A204.1 (cell line): ENCODE measurements at regions not wholly inside any gene's neighbourhood (a gene's known extent, or its start where the extent isn't known, plus 50 kb on each side); places are given as distances from the start of the nearest gene placed in this dataset.

ENCODE experiments used
- FAIRE-seq: peaks from 2 replicates; lab custom pipeline; 2012; peaks lifted over from hg19 to GRCh38; lab: Jason Lieb, UNC

DNA sequence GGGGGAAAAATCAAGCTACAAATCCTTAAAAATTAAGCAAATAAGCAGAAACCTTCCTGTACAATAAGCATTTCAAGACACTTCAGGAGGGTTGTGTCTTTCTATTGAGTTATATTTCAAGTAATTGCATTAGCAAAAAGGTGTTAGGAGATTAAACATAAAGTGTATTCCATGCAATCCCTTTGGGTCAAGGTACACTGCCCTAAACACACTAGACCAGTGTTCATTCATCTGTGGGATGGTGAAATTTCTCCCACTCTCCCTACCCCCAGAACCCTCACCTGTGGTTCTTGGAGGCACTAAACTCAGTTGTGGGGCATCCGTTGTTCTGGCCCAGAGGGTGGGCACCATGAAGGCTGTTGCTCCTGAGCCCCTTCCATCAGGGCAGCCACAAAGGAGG lies 205.1 kb upstream of the SGK1 start:
- no peak for FAIRE-seq

DNA sequence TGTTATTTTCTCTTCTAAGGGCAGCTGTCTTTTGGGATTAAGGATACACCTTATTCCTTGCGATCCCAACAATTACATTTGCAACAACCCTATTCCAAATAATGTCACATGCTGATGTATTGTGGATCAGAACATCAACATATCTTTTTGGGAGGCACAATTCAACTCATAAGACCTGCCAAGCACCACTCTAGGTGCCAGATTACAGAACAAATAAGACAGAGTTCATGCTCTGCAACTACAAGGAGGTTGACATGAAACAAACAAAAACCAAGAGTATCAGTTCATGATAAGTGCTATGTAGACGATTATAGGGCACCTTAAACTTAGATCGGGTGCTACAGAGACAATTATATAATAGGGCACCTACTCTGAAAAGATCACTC lies 203.2 kb upstream of the SGK1 start:
- no peak for FAIRE-seq

DNA sequence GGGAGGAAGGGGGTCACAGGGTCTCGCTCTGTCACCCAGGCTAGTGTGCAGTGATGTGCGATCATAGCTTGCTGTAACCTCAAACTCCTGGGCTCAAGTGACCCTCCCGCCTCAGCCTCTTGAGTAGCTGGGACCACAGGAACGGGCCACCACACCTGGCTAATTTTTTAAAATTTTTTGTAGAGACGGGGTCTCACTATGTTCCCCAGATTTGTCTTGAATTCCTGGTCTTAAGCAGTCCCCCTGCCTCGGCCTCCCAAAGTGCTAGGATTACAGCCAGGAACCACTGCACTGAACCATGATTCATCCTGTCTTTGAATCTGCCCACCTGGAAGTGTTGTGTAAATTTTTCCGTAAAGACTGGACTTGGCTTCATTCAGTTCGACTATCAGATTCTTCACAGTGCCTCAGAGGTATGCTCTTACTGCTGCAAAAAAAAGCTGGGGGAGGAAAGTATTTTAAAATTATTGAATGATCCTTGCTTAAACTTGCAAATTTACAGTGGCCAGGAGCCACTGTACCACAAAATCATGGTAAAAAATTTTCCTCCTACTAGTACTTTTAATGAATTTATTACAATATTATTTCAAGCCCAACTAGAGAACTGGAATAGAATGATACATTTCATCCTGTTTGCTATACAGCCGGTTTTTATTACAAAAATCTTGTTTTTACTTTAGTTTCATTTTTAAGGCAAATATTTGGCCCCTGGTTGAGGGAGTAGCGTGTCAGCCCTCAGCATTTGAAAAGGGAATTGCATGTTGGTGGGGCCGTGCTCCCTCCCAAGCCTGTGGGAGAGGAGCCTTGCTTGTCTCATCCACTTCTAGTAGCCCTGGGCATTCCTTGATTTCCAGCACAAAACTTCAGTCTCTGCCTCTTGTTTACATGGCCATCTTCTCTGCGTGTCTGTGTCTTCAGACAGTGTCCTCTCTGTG lies 202.5 kb upstream of the SGK1 start:
- no peak for FAIRE-seq

DNA sequence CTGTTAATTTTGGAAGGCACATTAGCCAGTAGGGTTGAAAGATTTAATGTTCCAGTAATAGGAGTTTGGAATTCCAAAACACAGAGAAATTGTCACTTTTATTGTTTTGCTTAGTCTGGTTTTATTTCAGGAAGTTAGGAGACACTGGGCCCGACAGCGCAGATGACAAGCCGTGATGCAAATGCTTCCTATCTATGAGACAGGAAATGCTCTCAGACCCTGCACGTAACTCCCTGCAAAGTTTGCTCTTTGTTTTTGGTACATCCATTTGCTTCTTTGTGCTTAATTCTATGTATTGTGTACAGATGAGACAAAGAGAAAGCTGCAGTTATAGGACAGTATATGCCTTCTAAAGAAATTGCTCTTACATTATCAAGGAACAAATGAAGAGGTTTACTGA lies 201.6 kb upstream of the SGK1 start:
- FAIRE-seq: no peak

DNA sequence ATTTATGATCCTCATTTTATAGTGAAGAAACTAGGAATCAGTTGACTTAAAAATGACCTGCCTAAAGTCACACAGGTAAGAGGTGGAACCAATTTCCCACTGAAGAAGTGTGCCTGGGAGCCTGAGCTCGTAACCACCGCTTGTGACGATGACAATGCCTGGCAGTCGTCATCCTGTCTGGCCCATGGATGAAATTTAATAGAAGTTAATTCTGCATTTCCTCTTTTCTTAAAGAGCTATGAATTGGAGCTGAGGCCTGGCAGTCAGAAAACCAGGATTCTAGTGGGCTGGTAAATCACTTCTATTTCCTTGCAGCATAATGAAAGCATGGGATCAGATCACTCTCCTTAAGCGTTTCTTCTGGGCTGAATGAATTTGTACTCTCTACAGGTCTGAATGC lies 200.0 kb upstream of the SGK1 start:
- FAIRE-seq: no peak

DNA sequence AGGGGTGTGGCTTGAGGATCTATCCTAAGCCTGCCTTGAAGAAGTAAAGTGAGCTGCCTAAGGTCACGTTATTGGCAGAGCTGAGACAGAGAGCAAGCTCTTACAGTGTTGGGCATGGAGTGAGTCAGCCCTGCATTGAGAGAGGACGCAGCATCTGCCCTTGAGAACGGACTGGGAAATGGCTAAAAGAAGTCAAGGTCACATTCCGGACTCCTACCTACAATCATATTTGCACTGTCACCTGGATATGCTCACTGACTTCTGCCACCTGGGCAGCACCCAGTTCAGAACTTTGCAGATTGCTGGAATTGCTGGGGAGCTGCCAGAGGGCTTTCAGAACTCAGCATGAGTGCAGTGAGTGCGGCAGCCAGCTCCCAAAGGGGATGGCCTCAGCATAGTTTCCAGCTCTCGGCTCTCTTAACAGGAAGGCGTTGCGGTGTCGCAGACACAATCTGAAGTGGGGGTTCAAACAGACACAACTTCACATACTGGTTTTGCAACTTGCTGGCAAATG lies 199.3 kb upstream of the SGK1 start:
- no peak for FAIRE-seq

DNA sequence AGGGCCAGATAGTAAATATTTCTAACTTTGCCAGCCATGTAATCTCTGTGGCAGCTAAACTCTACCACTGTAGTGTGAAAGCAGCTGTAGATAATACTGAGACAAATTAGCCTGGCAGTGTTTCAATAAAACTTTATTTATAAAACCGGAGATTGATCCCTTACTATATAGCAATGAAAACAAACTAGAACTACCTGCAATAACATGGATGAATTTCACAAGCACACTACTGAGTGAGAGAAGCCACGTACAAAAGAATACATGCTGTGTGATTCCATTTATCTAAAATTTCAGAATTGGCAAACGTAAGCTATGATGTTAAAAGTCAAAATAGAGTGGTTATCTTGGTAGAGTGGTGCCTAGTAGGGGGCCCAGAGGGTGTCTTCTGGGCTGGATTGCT lies 198.7 kb upstream of the SGK1 start:
- no peak for FAIRE-seq

DNA sequence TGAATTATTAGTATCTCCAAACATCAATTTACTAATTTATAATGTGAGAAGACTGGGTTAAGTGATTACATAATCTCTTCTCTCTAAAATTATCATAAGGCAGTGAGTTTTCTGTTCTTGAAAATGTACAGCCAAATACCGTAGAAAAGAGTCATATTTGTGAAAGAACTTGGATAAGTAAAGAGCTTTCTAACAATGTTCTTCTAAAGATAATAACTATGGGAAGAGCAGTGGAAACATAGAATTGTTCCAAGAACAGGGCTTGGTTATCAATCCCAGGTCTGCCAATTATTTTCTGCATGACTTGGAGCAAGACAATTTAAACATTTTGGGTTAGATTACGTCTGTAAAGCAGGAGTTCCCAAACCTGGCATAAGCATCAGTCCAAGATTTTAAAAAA lies 198.1 kb upstream of the SGK1 start:
- no peak for FAIRE-seq

DNA sequence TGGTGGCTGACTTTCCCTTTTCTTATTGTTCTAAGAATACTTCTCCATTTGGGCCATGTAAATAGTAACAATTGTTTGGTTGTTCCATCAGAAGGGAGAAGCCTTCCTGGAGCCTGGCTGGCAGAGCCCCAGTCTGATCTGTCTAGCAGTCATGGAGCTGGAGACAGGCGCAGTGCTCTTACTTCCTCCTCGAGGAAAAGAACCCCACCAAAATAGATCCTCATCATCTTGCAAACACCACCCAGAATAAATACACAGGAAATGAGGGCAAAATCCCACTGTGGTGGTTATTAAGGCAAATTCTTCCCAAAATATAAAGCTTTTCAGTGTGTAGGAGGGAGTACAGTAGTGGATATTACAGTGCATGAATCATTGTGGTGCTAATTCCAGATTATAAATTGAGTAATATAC lies 195.1 kb upstream of the SGK1 start:
- FAIRE-seq: no peak

DNA sequence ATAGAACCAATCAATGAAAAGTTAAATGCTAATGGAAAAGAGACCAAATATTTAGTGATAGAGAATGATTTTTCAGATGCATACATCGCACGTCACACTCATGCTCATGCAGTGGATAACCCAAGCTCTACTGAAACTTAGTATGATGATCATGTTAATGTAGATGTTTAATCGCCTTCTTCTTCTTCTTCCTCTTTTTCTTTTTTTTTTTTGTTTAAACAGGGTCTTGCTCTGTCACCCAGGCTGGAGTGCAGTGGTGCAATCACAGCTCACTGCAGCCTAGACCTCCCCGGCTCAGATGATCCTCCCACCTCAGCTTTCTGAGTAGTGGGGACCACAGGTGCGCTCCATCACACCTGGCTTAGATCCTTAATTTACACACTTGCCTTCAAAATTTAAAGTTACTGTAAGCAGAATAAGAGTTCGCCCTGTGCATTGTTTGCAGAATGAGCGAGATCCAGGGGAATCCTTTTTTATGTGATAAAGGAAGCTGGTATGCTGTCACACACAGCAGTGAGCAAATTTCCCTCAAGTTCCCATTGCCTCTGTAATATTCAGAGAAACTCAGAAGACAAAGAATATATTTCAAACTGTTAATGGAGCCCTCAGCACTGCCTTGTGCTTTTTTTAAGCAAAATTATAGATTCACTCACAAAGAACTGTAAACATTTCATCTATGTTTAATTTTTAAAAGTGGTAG lies 194.2 kb upstream of the SGK1 start:
- no peak for FAIRE-seq

DNA sequence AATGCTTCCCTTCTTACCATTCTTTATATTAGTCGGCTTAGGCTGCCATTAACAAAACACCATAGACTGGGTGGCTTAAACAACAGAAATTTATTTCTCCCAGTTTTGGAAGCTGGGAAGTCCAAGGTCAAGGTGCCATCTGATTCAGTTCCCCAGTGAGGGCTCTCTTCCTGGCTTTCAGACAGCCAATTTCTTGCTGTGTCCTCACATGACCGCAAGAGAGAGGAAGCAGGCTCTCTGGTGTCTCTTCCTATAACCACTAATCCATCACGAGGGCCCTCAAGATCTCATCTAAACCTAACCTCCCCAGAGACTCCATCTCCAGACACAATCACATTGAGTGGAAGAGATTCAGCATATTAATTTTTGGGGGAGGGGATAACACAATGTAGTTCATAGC lies 193.0 kb upstream of the SGK1 start:
- no peak for FAIRE-seq

DNA sequence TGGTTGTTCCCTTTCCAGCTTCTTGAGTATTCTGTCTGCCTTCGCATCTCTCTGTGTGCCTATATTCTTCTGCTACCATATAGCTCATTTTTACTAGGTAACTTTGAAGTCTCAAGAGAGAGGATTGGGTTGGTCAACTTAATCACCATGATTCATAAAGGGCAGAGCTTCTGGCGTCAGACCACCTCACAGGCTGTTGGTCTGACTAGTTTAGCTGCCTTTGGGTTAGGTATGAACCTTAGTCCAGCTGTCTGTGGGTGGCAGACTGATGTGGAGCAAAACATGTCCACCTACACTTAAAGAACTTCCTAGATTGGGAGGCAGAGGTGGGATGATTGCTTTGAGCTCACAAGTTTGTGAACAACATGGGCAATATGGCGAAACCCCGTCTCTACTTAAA lies 192.2 kb upstream of the SGK1 start:
- no peak for FAIRE-seq

DNA sequence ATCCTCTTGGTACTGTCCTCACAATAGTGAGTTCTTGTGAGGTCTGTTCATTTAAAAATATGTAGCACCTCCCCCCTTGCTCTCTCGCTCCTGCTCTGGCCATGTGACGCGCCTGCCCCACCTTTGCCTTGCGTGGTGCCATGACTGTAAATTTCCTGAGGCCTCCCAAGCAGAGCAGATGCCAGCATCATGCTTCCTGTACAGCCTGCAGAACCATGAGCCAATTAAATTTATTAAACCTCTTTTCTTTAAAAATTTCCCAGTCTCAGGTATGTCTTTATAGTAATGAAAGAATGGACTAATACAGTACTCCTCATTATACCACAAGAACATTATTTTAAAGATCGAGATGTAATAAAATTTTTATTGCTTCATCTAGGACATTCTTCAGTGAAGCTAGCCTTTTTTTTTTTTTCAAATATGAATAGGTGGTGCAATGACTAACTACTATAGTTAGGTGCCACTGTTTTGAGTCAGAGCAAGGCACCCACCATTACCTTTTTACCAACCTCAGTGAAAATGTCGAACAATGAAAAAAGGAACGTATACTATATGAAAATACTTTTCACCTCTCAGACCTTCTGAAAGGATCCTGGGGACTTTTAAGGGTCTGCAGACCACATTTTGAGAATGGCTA lies 191.1 kb upstream of the SGK1 start:
- FAIRE-seq: no peak

DNA sequence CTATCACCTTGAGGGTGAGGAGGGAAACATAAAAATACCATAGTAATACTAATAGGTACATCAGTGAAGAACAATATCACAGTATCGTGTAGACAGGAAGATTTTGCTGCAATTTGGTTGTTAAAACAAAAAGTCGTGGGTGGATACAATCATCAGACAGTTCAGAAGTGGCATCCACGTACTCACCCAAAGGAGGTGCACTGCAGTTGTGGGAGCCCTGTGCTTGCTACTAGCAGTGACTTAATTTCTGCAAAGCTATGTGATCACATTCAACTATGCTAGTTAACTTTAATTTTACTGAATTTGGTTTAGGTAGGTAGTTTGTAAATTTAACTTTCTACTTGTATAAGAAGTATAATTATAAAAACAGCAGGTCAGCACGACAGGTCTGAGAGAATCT lies 188.2 kb upstream of the SGK1 start:
- FAIRE-seq: no peak

DNA sequence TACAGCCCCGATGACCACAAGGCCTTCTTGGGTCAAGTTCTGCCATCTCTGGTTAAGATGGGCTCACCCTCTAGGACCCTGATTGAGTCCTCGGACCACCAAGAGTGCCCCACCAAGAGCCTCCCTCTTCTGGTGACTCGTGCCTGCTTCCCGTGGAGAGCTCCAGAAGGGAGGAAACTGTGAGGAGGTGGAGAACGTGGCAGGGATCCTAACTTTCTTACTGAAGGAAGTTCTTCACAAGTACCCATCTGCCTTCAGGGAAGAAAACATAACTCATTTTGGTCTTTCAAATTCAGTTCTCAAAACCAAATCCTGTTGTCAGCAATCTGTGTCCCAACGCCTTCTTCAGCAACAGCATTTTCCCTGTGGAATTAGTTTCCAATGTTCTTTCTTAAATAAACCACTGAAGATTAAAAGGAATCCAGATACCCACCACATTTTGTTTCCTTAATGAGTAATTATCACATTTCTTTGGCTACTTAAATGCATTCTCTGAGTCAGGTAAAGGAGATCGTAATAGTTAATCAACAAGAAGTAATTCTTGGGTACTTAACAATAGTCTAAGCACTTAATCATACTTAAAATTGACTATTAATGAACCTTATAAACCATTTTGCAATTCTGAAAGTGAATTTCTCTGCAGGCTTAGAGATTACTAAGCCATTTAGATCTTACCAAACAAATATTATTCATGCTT lies 185.8 kb upstream of the SGK1 start:
- FAIRE-seq: no peak

DNA sequence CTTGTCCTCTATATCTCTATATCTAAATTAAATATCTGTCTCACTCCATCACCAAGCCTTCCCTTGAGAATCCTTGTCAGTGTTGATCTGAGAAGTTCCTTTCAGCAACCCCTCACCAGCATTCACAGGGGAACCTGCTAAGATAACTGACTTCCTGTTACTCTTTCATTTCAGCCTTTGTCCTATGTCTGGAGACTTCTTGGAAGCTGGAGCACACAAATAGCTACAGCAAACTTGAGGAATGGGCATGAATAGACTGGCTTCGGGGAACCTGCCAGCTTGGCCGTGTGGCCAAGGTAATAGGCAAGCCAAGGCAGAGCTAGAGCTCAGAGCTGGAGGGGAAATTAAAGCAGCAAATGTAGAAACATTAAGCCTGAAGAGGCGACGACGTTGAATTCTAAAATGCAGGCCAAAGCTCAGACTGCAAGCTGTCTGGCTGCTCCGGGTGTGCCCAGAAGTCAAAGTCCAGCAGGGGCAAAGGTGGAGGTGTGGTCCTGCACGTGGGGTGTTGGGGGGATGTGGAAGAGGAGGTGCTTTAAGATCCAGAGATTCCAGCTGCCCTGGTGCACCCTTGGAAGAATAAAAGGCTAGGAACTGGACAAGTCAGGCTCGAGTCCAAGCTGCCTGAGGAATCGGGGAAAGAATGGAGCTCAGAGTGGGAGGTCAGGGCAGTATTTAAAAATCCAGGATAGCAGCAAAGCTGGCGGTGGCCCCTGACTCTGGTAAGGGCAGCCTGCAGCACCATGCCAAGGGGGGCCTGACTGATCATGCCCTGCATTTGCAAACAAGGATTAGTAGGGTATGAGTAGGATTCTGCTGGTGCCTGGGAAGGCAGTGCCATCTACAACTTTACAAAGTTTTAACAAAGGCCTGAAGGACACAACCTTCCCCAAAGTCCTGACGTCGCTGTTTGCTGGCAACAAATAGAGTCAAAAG lies 185.0 kb upstream of the SGK1 start:
- no peak for FAIRE-seq

DNA sequence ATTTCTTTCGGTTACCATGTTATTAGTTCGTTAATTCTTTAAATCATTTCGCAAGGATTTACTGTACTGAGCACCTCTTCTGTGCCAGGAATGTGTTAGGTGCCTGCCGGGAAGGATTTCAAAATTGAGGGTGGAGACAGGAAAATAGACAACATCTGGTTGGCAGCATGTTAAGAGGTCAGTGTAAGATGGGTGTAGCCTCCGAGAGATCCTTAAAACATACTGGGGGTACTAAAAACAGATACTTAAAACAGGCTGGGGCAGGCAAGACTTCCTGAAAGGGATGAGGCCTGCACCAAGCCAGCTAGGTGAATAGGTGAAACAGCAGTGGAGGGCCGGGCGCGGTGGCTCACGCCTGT lies 178.0 kb upstream of the SGK1 start:
- FAIRE-seq: no peak

DNA sequence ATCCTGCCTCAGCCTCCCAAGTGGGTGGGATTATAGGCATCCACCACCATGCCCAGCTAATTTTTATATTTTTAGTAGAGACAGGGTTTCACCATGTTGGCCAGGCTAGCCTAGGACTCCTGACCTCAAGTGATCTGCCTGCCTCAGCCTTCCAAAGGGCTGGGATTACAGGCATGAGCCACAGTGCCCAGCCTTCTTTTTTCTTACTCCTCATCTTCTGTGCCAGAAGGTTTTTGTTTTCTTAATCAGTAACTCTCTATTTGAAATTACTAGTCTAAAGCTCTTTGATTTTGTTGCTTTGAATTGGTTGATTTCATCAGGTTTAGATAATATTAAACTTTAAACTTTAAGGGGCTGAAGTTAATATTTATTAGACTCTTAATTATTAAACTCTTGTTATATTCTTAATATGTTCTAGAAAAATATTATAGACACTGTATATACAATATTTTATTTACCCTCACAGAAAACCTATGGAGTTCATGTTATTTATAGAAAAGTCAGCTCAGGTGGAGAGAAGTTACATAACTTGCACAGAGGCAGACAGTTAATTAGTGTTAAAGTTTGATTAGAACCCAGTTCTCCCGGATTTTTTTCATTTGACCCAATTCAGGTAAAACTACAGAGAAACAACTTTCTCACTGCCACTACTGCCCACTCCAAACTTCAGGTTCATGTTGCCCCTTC lies 177.4 kb upstream of the SGK1 start:
- FAIRE-seq: no peak

DNA sequence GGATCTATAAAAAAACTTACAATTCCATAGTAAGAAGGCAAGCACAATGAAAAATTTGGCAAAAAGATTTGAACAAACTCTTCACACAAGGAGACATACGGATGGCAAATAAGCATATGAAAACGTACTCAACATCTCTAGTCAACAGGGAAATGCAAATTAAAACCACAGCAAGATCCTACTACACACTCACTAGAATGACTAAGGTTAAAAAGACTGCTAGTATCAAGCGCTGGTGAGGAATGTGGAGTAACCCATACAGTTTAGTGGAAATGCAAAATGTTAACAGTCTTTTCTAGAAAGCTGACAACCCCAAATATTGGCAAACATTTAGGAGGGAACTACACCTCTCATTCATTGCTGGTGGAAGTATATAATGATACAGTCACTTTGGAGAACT lies 175.9 kb upstream of the SGK1 start:
- FAIRE-seq: no peak

DNA sequence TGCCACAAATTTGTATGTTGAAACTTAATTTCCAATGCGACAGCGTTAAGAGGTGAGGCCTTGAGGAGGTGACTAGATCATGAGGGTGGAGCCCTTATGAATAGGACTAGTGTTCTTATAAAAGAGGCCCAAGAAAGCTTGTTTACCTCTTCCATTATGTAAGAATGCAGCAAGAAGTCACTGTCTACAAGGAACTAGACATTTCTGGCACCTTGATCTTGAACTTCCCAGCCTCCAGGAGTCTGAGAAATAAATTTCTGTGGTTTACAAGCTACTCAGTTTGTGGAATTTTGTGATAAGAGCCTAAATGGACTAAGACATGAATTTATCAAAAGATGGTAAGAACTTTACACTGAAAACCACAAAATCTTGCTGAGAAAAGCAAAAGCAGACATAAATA lies 173.6 kb upstream of the SGK1 start:
- no peak for FAIRE-seq
